GM19463 (cell line): ENCODE measurements at regions not wholly inside any gene's neighbourhood (a gene's known extent, or its start where the extent isn't known, plus 50 kb on each side); places are given as distances from the start of the nearest gene placed in this dataset.
"Not testable (repeated sequence)": the region's sequence is repeated elsewhere in the genome, so short reads cannot be mapped to it uniquely, and the experiment has no call there.

Source experiments
- ATAC-seq: cut with Tn5 transposase; IDR thresholded peaks from one replicate; pipeline ENCODE4 v1.9.1; 2021; ENCODE audit warnings: mild to moderate bottlenecking, moderate library complexity; ENCODE audit not compliant: unreplicated experiment

DNA sequence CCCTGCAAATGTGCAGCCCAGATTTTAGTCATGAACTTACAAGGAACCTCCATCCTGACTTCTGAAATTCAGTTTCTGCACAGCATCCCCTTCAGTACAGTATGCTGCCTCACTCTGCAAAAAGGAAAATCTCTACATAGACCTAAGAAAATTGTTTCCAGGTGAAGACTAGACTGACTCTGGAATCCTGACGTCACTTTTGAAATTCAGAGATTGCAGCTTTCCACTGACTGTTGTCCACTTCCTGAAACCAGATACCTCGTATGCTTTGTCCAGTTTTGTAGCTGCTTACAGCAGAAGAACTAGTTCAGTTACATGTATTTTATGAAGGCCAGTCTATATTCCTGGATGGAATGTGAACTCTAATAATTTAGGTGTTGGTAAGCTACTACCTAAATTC is 629.3 kb upstream of the ST8SIA4 start:
- ATAC-seq, result no peak

DNA sequence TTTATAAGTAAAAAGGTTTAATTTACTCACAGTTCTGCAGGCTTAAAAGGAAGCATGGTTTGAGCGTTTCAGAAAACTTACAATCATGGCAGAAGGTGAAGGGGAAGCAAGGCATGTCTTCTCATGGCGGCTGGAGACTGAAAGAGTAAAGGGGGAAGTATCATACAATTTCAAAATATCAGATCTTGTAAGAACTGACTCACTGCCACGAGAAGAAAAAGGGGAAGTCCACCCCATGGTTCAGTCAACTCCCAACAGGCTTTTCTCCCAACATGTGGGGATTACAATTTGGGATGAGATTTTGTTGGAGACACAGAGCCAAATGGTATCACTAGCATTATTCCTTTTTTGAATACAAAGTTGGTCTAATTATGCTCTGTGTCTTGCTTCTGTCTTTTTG is 627.9 kb upstream of the ST8SIA4 start:
- ATAC-seq, result no peak

GRCh38 chr5:101529094-101529493 is 626.0 kb upstream of the ST8SIA4 start:
- not testable (repeated sequence) for ATAC-seq

DNA sequence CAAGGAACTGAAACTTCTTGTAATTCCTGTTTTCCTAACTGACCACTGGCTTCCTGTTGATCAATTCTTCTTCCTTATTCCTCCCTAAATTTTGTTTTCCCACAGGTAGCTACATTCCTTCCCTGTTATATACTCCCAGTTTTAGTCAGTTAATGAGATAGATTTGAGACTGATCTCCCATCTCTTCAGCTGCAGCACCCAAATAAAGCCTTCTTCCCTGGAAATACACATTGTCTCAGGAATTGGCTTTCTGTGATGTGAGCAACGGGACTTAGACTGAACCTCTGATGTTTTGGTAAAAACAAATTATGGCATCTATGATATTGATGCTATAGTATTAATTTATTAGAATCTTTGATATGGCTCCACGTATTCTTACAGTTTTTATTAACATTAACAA is 617.3 kb upstream of the ST8SIA4 start:
- ATAC-seq, result no peak

GRCh38 chr5:101517795-101518194 is 614.7 kb upstream of the ST8SIA4 start:
- no peak for ATAC-seq

DNA sequence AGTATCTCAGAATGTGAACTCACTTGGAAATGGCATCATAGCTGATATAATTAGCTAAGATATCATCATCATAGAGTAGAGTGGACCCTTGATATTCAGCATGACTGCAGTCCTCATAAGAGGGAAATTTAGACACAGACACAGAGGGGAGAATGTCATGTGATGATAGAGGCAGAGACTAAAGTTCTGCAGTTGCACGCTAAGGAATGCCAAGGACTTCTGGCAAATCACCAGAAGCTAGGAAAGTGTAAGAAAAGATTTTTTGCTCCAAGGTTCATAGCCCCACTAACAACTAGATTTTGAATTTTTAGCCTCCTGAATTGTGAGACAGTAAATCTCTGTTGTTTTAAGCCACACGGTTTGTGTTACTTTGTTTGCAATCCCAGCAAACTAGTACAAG is 612.6 kb upstream of the ST8SIA4 start:
- no peak for ATAC-seq

DNA sequence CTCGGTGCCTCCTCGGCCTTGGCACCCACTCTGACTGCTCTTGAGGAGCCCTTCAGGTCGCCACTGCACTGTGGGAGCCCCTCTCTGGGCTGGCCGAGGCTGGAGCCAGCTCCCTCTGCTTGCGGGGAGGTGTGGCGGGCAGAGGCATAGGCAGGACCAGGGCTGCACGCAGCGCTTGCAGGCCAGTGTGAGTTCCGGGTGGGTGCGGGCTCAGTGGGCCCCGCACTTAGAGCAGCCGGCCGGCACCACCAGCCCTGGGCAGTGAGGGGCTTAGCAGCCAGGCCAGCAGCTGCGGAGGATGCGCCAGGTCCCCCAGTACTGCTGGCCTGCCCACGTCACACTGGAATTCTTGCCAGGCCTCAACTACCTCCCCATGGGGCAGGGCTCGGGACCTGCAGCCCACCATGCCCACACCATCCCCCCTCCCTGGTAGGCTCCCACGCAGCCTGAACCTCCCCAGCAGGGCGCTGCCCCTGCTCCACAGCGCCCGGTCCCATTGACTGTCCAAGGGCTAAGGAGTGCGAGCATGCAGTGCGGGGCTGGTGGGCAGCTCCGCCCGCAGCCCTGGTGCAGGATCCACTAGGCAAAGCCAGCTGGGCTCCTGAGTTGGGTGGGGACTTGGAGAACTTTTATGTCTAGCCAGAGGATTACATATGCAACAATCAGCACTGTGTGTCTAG is 602.9 kb upstream of the ST8SIA4 start:
- ATAC-seq, result no peak

GRCh38 chr5:101482931-101483330 is 579.8 kb upstream of the ST8SIA4 start:
- no peak for ATAC-seq

- ATAC-seq, result no peak
Measured at GRCh38 chr5:101473483-101473882, 570.4 kb upstream of the ST8SIA4 start.

DNA sequence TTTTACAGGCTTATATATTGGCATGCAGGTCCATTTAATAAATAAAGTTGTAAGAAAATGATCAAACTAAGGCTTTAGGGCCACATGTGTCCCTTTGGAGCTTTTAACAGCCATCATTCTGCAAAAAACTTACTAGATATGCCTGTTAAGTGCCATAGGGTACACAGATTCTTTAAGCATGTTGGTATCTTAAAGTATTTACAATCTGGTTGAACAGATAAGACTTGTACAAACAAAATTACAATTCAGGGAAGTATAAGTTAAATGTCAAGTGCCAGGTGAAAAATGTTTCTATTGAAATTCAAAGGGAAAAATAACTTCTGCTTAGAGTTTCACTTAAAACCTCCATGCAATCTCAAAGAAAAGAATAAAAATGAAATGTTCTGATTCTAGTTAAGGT is 558.4 kb upstream of the ST8SIA4 start:
- ATAC-seq, result no peak

- ATAC-seq, result no peak
Measured at GRCh38 chr5:101458587-101458986, 555.5 kb upstream of the ST8SIA4 start.

DNA sequence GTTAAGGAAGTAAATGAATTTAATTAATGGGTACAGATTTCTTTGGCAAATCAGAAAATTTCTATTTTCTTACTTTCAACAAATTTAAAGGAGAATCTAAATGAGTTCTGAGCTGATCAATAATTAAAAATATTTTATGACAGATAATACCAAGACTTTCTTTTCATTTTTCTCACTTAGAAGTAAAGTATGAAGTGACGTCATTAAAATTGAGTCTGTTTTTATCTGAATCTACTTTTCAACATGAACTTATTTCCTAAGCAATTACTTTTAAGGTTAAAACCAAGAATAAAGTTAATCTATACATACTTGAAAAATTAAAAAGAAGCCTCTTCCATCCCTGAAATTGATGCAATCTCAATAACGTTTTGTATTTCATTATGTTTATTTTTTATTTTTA is 552.8 kb upstream of the ST8SIA4 start:
- no peak for ATAC-seq

GRCh38 chr5:101455048-101455447 is 552.0 kb upstream of the ST8SIA4 start:
- no peak for ATAC-seq

DNA sequence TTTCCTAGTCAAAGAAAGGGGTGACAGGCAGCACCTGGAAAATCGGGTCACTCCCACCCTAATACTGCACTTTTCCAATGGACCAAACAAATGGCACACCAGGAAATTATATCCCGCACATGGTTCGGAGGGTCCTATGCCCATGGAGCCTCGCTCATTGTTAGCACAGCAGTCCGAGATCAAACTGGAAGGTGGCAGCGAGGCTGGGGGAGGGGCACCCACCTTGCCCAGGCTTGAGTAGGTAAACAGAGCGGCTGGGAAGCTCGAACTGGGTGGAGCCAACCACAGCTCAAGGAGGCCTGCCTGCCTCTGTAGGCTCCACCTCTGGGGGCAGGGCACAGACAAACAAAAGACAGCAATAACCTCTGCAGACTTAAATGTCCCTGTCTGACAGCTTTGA is 539.2 kb upstream of the ST8SIA4 start:
- ATAC-seq, result not testable (repeated sequence)

- no peak for ATAC-seq
Measured at GRCh38 chr5:101440173-101440572, 537.1 kb upstream of the ST8SIA4 start.

DNA sequence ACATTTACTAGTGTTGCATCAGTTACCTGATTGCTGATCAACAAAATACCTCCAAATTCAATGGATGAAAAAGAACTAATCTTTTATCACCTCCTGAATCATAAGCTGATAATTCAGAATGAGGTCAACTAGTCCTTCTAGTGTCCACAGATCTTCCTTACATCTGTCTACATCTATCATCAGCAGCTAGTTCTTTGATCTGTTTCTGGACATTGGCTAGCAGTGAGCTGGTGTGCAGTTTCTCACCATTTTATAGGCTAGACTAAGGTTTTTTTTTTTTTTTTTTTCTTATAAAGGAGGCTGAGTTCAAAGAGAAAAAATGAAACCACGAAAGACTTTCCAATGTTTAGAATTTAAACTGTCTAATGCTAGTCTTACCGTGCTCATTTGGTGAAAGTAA is 534.3 kb upstream of the ST8SIA4 start:
- ATAC-seq, result no peak

- ATAC-seq, result no peak
Measured at GRCh38 chr5:101435768-101436167, 532.7 kb upstream of the ST8SIA4 start.

GRCh38 chr5:101431201-101431600 is 528.1 kb upstream of the ST8SIA4 start:
- ATAC-seq, result no peak

GRCh38 chr5:101430551-101430950 is 527.5 kb upstream of the ST8SIA4 start:
- no peak for ATAC-seq

GRCh38 chr5:101429241-101429640 is 526.2 kb upstream of the ST8SIA4 start:
- ATAC-seq, result no peak

DNA sequence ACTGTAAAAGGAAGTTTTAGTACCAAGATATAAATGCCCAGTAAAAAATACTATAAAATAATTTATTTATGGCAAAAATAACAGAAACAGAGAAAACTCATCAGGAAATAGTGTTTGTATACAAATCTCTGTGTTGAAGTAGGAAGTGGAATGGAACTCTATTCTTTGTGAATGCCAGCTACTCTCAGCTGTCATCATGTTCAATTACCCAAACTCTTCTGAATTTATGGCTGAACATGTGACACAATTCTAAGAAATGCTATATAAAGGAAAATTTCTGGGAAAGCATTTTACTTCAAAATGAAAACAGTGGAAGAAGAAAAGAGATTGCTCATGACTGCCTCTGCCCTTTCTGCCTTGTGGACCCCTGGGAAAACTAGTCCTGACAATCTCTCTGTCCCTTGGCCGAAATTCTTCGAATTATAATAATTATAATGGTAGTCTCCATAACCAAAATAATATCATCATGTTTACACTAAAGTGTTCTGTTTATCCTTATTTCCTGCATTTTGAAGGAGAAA is 522.3 kb upstream of the ST8SIA4 start:
- no peak for ATAC-seq

GRCh38 chr5:101424530-101425175 is 521.6 kb upstream of the ST8SIA4 start:
- no peak for ATAC-seq

DNA sequence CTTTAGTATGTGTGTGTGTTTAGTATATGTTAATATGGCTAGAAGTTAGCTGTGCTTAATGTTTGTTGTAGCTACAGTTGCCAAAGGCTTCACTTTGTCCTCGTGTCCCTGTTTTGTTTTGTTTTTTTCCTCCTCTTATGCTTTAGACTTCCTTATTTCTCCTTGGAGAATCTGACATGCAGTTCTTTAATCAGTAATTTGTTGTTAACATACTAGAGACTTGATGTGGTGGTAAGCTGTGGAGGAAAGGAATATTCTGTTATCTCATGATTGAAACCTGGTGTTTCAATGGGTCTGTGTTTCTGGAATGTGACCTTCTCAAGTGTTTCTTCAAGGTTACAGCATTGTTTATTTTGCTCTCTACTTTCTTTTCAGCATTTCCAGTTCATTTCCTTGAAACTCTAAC is 515.6 kb upstream of the ST8SIA4 start:
- ATAC-seq, result no peak
